ENCODE measurements at regions not wholly inside any gene's neighbourhood (a gene's known extent, or its start where the extent isn't known, plus 50 kb on each side); places are given as distances from the start of the nearest gene placed in this dataset.

DNA sequence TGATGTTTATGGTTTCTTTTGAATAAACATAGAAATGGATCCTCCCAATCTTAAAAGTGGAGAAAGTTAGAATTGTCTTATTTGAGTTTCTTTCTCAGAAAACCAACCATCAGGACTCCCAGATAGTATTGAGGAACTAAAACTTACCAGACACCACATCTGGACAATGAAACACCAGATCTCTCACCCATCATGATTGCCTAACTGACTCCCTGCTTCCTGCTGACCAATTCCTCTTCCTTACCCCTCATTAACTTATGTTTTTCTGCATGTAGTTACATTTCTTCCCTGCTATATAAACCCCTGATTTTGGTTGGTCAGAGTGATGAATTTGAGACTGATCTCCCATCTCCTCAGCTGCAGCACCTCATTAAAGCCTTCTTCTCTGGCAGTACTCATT is 242.0 kb upstream of the SETMAR start:
- CTCF ChIA-PET, result no interaction called here
- no peak overlapping the region for H3K4ac ChIP-seq (ENCODE audit: low read depth, low read length)
- in situ Hi-C loops (cut with MboI; ENCODE audit: low sequenced_read_pairs), result no loop called here
- H3K36me3 ChIP-seq (ENCODE audit: control insufficient read depth, insufficient read depth, low read length), result no peaks in the 10 kb centered on the region
- no peak overlapping the region for H4K91ac ChIP-seq (ENCODE audit: insufficient read depth, low read depth, low read length)
- no peak overlapping the region for H2BK15ac ChIP-seq (ENCODE audit: low read depth, low read length)
- TF ChIP-seq CEBPB (IDR thresholded peaks at IDR 0.05; ENCODE audit: low read depth, low read length) (no peak), MAFK (IDR thresholded peaks at IDR 0.05; ENCODE audit: low read depth, low read length) (no peak), USF2 (IDR thresholded peaks at IDR 0.05; ENCODE audit: low read depth, low read length) (no peak), BHLHE40 (IDR thresholded peaks at IDR 0.05; ENCODE audit: low read depth, low read length) (no peak), RAD21 (IDR thresholded peaks at IDR 0.05; ENCODE audit: low read length) (no peak), FOS (IDR thresholded peaks at IDR 0.05; ENCODE audit: low read depth, low read length) (no peak), POLR2A (IDR thresholded peaks at IDR 0.05; ENCODE audit: low read depth, low read length) (no peak), RFX5 (IDR thresholded peaks at IDR 0.05; ENCODE audit: low read depth, low read length) (no peak), CTCF (conservative IDR thresholded peaks at IDR 0.05; ENCODE audit: low read depth, low read length) (no peak), SMC3 (IDR thresholded peaks at IDR 0.05; ENCODE audit: low read depth, low read length) (no peak), MXI1 (IDR thresholded peaks at IDR 0.05; ENCODE audit: borderline replicate concordance, low read depth, low read length) (no peak), CHD1 (IDR thresholded peaks at IDR 0.05; ENCODE audit: low read depth, low read length) (no peak), NFE2L2 (IDR thresholded peaks at IDR 0.05; ENCODE audit: low read depth, low read length) (no peak), MAZ (IDR thresholded peaks at IDR 0.05; ENCODE audit: borderline replicate concordance, low read depth, low read length) (no peak), RCOR1 (IDR thresholded peaks at IDR 0.05; ENCODE audit: insufficient replicate concordance, low read length) (no peak), ELK1 (IDR thresholded peaks at IDR 0.05; ENCODE audit: borderline replicate concordance, low read depth, low read length) (no peak)
- no peak overlapping the region for H3K9ac ChIP-seq (ENCODE audit: low read depth, low read length)
- DNase-seq (no peak), ATAC-seq (ENCODE audit: low read depth) (no peak)
- H4K20me1 ChIP-seq (ENCODE audit: insufficient read depth, low read length), result no peaks in the 10 kb centered on the region
- no peak overlapping the region for H3K4me2 ChIP-seq (ENCODE audit: low read depth, low read length)
- no peak overlapping the region for H3K4me3 ChIP-seq (ENCODE audit: insufficient read depth, low read depth, low read length)
- intact Hi-C loops (cut with micrococcal nuclease), result no loop called here
- H2BK120ac ChIP-seq (ENCODE audit: low read depth, low read length), result no peak overlapping the region
- H3K9me3 ChIP-seq (ENCODE audit: control insufficient read depth, insufficient read depth, low read length), result peaks cover 16% of the 10 kb centered on the region
- H2BK5ac ChIP-seq (ENCODE audit: low read depth, low read length, poor library complexity, severe bottlenecking), result no peak overlapping the region
- no peaks in the 10 kb centered on the region for H3K27me3 ChIP-seq (ENCODE audit: control insufficient read depth, insufficient read depth, low read length)
- POLR2A ChIA-PET (ENCODE audit: unreplicated experiment), result no interaction called here
- H3K14ac ChIP-seq (replicated peaks; ENCODE audit: low read depth, low read length), result no peak overlapping the region
- no peaks in the 10 kb centered on the region for H3K4me1 ChIP-seq (ENCODE audit: control insufficient read depth, insufficient read depth, low read length)
- H3K18ac ChIP-seq (ENCODE audit: low read depth, low read length), result no peak overlapping the region
- no peaks in the 10 kb centered on the region for H3K79me1 ChIP-seq (ENCODE audit: low read depth in 1 of 2, low read length in 2 of 2)
- no peak overlapping the region for H3K27ac ChIP-seq (ENCODE audit: insufficient read depth, low read length)
- dilution Hi-C loops (cut with HindIII; ENCODE audit: low sequenced_read_pairs, unreplicated experiment), result no loop called here
- H2AK9ac ChIP-seq (replicated peaks; ENCODE audit: low read depth, low read length, poor library complexity), result no peak overlapping the region
- H4K8ac ChIP-seq (ENCODE audit: low read depth in 2 of 2, low read length in 2 of 2), result no peak overlapping the region
- no peak overlapping the region for H4K5ac ChIP-seq (ENCODE audit: low read depth, low read length)
- H2AFZ ChIP-seq (replicated peaks; ENCODE audit: low read length, poor library complexity), result no peak overlapping the region
- H3K23ac ChIP-seq (ENCODE audit: low read depth, low read length), result no peak overlapping the region
- no TSS peak for BruUV-seq (replicated peaks)
- H3K9me1 ChIP-seq (ENCODE audit: insufficient read depth, low read length), result no peaks in the 10 kb centered on the region
- no peak overlapping the region for H2AK5ac ChIP-seq (ENCODE audit: low read depth, low read length)
- no peak overlapping the region for H3K56ac ChIP-seq (ENCODE audit: extremely low read depth, insufficient read depth, low read length)
- H2BK20ac ChIP-seq (ENCODE audit: low read depth, low read length), result no peak overlapping the region

All from IMR-90 (cell line).